NCI-H2107 (cell line): ENCODE measurements at regions not wholly inside any gene's neighbourhood (a gene's known extent, or its start where the extent isn't known, plus 50 kb on each side); places are given as distances from the start of the nearest gene placed in this dataset.

Source experiments
- DNase-seq: peaks from one replicate; lab custom pipeline; 2025; lab: John Stamatoyannopoulos, UW

- no peak for DNase-seq
Observed at GRCh38 chr1:221632072-221632471, 109.8 kb downstream of the DUSP10 start.

DNA sequence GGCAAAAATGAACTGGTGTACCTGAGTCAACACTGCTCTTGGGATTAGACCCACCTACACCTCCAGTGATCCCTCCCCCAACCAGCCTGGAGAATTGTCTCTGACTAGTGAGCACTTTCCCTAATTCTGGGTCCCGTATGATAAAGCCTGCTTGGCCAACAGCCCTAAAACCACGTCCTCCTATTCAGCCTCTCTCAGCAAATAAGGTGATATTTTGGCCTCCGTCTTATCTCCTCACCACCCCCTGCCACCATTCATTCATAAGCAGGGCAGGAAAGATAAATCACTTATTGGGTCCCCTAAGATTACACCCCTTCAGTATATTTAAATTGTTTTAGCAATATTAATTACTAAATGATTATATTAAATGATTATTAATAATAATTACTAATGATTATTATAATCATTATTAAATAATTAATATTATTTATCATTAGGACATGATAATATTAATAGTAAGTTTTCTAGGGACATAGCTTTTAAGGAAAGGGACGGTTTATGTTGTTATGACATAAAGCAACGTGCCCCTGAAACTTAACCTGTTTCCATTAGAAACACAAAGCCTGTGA is 108.0 kb downstream of the DUSP10 start:
- DNase-seq = no peak

DNA sequence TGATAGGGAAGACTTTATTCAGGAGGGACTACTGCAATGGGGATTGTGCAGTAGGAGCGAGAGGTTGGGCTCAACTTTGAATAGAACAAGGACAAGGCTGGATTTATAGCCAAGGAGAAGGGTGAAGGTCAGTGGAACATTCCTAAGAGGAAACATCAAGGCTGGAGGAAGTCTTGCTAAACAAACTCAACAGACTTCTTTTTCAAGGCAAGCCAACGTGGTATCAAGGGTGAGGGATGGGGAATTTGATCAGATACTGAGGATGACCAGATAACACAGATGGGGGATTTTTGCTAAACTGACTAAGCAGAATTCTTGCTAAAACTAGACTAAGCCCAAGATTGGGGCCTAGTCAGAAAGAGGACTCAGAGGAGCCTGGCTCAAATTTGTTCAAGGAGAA is 107.3 kb downstream of the DUSP10 start:
- DNase-seq = no peak

- DNase-seq = no peak
Observed at GRCh38 chr1:221635305-221635704, 106.6 kb downstream of the DUSP10 start.

DNA sequence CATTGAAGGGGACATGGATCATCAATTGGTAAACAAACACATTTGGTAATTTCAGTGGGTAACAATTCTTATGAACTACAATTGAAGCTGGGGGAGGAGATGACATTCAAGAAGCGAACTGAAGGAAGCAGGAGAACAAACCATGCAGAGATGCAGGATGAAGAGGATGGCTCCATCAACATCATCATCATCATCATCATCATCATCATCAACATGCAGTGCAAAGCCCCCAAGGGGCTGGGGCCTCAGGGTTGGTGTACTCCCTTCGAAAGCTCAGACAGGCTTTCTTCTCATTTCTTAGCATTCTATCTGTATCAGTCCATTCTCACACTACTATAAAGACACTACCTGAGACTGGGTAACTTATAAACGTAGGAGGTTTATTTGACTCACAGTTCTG is 105.8 kb downstream of the DUSP10 start:
- DNase-seq = no peak

DNA sequence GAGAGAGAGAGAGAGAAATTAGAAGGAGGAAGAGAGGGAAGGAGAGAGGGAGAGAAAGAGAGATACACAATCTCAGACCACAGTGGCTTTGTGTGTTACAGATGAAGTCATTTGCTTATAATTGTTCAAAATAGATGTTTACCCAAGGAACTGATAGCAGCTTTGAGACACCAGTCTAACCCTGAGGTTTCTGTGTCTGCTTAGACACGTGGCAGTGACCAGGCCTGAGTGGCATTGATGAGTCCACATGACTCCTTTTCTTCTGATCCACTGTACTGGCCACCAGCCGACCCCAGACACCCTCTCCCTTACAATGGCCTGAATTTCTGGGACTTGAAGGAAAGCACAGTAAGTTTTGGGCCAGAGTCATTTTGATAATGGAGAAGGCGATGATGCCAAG is 104.9 kb downstream of the DUSP10 start:
- DNase-seq = no peak

- no peak for DNase-seq
Observed at GRCh38 chr1:221637641-221638041, 104.2 kb downstream of the DUSP10 start.

- no peak for DNase-seq
Observed at GRCh38 chr1:221638595-221638994, 103.3 kb downstream of the DUSP10 start.

GRCh38 chr1:221641811-221642210 is 100.1 kb downstream of the DUSP10 start:
- no peak for DNase-seq

- no peak for DNase-seq
Observed at GRCh38 chr1:221643404-221644144, 98.3 kb downstream of the DUSP10 start.

DNA sequence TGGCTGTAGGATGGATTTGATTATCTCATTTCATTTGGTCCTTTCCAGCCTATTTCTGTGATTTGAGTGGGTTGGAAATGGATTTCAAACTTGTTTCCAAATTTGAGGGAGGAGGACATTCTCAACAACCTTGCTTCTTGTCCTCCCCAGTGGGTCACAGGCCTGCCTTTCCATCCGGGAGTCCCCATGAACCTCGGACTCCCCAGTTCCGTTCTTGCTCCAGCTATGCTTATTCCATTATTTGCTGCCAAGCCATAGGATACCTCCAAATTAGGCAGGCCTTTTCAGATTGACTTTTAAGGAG is 97.8 kb downstream of the DUSP10 start:
- no peak for DNase-seq

DNA sequence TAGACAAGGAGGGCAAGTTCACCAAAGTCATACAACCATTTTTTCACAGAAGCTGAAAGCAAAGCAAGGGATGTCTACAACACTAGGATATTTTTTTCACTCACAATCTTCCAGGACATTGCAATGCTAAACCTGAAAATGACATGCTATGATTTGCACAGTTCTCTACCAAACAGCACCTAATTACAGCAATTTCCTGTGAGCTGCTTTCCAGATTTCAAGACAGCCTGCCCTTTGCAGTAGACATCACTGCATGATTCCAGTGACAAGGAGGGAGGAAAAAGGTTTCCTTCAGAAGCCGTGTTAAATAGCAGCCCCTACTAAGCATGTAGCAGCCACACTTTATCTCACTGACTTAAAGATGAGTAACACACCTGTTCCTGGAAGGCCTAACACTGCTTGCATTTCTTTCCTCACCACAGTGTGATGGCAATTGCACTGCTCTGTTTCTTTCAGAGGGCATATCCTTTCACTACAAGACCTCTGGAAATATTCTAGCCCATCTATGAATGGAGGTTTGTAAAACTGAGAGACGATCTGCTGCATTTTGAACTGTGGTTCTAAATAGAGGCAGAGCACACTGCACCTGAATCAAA is 97.1 kb downstream of the DUSP10 start:
- no peak for DNase-seq

DNA sequence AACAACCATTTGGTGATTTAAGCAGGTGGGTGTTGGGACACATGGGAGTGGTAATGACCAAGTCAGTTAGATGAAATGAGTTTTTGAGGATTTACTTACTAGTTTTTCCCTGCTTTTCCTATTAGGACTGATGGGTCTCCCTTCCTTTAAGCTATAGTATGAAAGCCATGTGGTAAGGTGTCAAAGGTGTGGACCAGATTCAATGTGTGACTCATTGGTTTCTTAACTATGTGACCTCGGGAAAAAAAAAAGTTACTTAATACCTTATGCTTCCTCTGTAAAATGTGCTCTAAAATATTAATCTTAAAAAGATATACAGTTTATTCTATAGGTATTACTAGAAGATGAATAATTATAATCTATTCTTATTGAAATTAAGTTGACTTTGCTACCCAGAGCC is 93.7 kb downstream of the DUSP10 start:
- no peak for DNase-seq
